ENCODE measurements at regions not wholly inside any gene's neighbourhood (a gene's known extent, or its start where the extent isn't known, plus 50 kb on each side); places are given as distances from the start of the nearest gene placed in this dataset.

- DNase-seq: no peak
Observed at GRCh38 chr3:135490219-135490915, 475.2 kb upstream of the PPP2R3A start.

- no peak for DNase-seq
Observed at GRCh38 chr3:135491491-135492205, 473.9 kb upstream of the PPP2R3A start.

- DNase-seq: no peak
Observed at GRCh38 chr3:135495891-135496290, 469.6 kb upstream of the PPP2R3A start.

GRCh38 chr3:135497979-135498378 is 467.5 kb upstream of the PPP2R3A start:
- no peak for DNase-seq

- no peak for DNase-seq
Observed at GRCh38 chr3:135499426-135499825, 466.1 kb upstream of the PPP2R3A start.

- DNase-seq: no peak
Observed at GRCh38 chr3:135500034-135500433, 465.5 kb upstream of the PPP2R3A start.

- DNase-seq: no peak
Observed at GRCh38 chr3:135503065-135503759, 462.3 kb upstream of the PPP2R3A start.

GRCh38 chr3:135503760-135504686 is 461.5 kb upstream of the PPP2R3A start:
- DNase-seq: peak; percentile 1

- no peak for DNase-seq
Observed at GRCh38 chr3:135513106-135514059, 452.1 kb upstream of the PPP2R3A start.

GRCh38 chr3:135514060-135514448 is 451.5 kb upstream of the PPP2R3A start:
- DNase-seq: no peak

GRCh38 chr3:135516143-135516542 is 449.4 kb upstream of the PPP2R3A start:
- DNase-seq: no peak

GRCh38 chr3:135528413-135529015 is 437.0 kb upstream of the PPP2R3A start:
- DNase-seq: no peak

GRCh38 chr3:135532021-135532420 is 433.5 kb upstream of the PPP2R3A start:
- DNase-seq: no peak

- DNase-seq: no peak
Observed at GRCh38 chr3:135538123-135538522, 427.4 kb upstream of the PPP2R3A start.

- no peak for DNase-seq
Observed at GRCh38 chr3:135539351-135539750, 426.2 kb upstream of the PPP2R3A start.

GRCh38 chr3:135539854-135540253 is 425.7 kb upstream of the PPP2R3A start:
- DNase-seq: no peak

GRCh38 chr3:135549928-135550494 is 415.5 kb upstream of the PPP2R3A start:
- no peak for DNase-seq

GRCh38 chr3:135556174-135556573 is 409.4 kb upstream of the PPP2R3A start:
- no peak for DNase-seq

- DNase-seq: no peak
Observed at GRCh38 chr3:135558150-135558783, 407.3 kb upstream of the PPP2R3A start.

GRCh38 chr3:135558906-135559305 is 406.6 kb upstream of the PPP2R3A start:
- no peak for DNase-seq
